ENCODE measurements at regions not wholly inside any gene's neighbourhood (a gene's known extent, or its start where the extent isn't known, plus 50 kb on each side); places are given as distances from the start of the nearest gene placed in this dataset.

DNA sequence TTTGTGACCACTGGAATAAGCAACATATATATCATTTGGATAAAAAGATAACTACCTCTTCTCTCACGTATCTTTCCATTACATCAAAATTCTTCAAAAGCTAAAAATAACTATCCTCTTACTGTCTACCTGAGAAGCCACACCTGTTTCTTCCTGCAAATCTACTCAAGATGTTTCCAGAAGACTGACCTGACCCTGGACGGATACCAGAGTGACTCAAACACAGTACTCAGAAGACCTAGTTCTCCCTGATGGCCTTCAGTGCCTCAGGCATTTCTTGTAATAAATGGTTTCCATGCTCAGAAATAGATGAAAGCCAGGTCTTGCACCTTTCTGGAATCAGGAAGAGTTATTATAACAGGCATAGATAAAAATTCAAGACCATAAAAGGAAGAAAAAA lies 245.9 kb upstream of the PIK3R1 start:
- TF ChIP-seq, protein P1, sequence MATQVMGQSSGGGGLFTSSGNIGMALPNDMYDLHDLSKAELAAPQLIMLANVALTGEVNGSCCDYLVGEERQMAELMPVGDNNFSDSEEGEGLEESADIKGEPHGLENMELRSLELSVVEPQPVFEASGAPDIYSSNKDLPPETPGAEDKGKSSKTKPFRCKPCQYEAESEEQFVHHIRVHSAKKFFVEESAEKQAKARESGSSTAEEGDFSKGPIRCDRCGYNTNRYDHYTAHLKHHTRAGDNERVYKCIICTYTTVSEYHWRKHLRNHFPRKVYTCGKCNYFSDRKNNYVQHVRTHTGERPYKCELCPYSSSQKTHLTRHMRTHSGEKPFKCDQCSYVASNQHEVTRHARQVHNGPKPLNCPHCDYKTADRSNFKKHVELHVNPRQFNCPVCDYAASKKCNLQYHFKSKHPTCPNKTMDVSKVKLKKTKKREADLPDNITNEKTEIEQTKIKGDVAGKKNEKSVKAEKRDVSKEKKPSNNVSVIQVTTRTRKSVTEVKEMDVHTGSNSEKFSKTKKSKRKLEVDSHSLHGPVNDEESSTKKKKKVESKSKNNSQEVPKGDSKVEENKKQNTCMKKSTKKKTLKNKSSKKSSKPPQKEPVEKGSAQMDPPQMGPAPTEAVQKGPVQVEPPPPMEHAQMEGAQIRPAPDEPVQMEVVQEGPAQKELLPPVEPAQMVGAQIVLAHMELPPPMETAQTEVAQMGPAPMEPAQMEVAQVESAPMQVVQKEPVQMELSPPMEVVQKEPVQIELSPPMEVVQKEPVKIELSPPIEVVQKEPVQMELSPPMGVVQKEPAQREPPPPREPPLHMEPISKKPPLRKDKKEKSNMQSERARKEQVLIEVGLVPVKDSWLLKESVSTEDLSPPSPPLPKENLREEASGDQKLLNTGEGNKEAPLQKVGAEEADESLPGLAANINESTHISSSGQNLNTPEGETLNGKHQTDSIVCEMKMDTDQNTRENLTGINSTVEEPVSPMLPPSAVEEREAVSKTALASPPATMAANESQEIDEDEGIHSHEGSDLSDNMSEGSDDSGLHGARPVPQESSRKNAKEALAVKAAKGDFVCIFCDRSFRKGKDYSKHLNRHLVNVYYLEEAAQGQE (IDR thresholded peaks at IDR 0.05): no peak
- no peak for TF ChIP-seq FOSL2 (IDR thresholded peaks at IDR 0.05)
- TF ChIP-seq FOSL2 (CRISPR knock-in tag; IDR thresholded peaks at IDR 0.05): no peak
- TF ChIP-seq, protein P2, sequence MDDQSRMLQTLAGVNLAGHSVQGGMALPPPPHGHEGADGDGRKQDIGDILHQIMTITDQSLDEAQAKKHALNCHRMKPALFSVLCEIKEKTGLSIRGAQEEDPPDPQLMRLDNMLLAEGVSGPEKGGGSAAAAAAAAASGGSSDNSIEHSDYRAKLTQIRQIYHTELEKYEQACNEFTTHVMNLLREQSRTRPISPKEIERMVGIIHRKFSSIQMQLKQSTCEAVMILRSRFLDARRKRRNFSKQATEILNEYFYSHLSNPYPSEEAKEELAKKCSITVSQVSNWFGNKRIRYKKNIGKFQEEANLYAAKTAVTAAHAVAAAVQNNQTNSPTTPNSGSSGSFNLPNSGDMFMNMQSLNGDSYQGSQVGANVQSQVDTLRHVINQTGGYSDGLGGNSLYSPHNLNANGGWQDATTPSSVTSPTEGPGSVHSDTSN (IDR thresholded peaks at IDR 0.05): no peak
- no peak for TF ChIP-seq ZFP36 (IDR thresholded peaks at IDR 0.05; ENCODE audit: borderline replicate concordance, partially characterized antibody)
